Astrocyte of the cerebellum (primary cell): ENCODE measurements at regions not wholly inside any gene's neighbourhood (a gene's known extent, or its start where the extent isn't known, plus 50 kb on each side); places are given as distances from the start of the nearest gene placed in this dataset.

Experiments used
- DNase-seq: peaks from one replicate; pipeline ENCODE4 v3.0.0-alpha.2; 2011; ENCODE audit warnings: low read depth
- H3K4me3 ChIP-seq: 2 replicates; pipeline ENCODE4 v1.5.1; 2011; ENCODE audit warnings: mild to moderate bottlenecking, low read depth, low read length, moderate library complexity
- CTCF ChIP-seq: IDR thresholded peaks from 2 replicates; pipeline ENCODE4 v1.5.1; 2012; ENCODE audit warnings: low read length, low read depth, moderate library complexity, mild to moderate bottlenecking; ENCODE audit errors: missing control alignments
- in situ Hi-C: cut with HindIII; loops from 2 replicates; pipeline ENCODE4 v1.10.0; 2017; ENCODE audit warnings: low sequenced_read_pairs

- no peak for TF ChIP-seq CTCF
- no peak for DNase-seq
- in situ Hi-C loops: loop anchor here (25.0 kb wide), 1 partner anchor 928 kb away; no protein-coding TSS in a partner anchor
- H3K4me3 ChIP-seq: no peak overlapping the region
These were observed 51.7 kb upstream of the NFIB start for GRCh38 chr9:14365670-14366069.
